ENCODE measurements at regions not wholly inside any gene's neighbourhood (a gene's known extent, or its start where the extent isn't known, plus 50 kb on each side); places are given as distances from the start of the nearest gene placed in this dataset.

DNA sequence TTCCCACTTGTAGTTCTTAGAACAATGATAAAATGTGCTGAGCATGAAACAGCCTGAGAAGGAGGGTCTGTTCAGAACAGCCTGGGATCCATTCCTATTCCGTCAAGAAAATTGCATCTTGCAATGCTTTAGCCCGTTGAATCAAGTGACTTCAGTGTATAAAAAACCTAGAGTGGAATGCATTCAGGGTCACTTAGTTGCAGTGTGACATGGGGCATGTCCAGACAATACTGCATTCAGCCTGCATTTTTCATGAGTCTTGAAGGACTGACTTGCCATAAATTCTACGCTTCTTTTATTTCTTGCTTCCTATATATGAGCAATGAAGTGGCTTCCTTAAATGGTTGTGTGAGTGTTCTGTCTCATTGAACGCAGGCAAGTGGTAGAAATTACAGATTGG is 758.3 kb upstream of the COBL start:
- TF ChIP-seq, protein P1, sequence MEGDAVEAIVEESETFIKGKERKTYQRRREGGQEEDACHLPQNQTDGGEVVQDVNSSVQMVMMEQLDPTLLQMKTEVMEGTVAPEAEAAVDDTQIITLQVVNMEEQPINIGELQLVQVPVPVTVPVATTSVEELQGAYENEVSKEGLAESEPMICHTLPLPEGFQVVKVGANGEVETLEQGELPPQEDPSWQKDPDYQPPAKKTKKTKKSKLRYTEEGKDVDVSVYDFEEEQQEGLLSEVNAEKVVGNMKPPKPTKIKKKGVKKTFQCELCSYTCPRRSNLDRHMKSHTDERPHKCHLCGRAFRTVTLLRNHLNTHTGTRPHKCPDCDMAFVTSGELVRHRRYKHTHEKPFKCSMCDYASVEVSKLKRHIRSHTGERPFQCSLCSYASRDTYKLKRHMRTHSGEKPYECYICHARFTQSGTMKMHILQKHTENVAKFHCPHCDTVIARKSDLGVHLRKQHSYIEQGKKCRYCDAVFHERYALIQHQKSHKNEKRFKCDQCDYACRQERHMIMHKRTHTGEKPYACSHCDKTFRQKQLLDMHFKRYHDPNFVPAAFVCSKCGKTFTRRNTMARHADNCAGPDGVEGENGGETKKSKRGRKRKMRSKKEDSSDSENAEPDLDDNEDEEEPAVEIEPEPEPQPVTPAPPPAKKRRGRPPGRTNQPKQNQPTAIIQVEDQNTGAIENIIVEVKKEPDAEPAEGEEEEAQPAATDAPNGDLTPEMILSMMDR (IDR thresholded peaks at IDR 0.05): no peak
- no peak for TF ChIP-seq EZH2 (IDR thresholded peaks at IDR 0.05)
- TF ChIP-seq EZH2phosphoT487 (IDR thresholded peaks at IDR 0.05): no peak

Data from neural progenitor cell (in vitro differentiated cells).